ENCODE measurements at regions not wholly inside any gene's neighbourhood (a gene's known extent, or its start where the extent isn't known, plus 50 kb on each side); places are given as distances from the start of the nearest gene placed in this dataset.
A peak's percentile ranks its signal among the peaks of the same experiment; 100 is the strongest.

DNA sequence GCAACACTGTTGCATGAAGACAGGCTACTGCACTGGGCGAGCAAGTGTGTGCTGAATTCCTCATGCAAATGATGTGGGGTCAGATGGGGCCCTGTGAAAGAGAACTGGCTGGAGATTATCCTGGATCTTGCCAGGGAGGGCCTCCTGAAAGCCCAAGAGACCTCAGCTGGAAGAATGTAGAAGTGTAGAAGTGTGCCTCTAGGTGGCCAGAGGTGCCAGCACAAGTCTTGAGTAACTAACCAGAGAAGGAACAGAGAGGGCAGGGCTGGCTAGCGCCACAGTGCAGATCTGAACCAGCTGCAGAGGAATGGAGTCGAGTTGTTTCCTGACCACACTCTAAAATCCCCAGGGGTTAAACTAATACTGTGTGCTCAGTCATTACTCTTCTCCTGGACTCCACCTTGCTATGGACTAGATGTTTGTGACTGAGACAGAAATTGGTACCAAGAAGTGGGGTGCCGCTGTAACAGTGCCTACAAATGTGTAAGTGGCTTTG lies 399.3 kb downstream of the LRATD1 start:
- no peaks in the 10 kb centered on the region for H3K79me2 ChIP-seq (ENCODE audit: control insufficient read depth, low read length)
- H3K9me3 ChIP-seq (ENCODE audit: control insufficient read depth, insufficient read depth, low read length) = no peaks in the 10 kb centered on the region
- peaks cover 24% of the 10 kb centered on the region for H3K4me1 ChIP-seq (ENCODE audit: control insufficient read depth, low read length)
- no peaks in the 10 kb centered on the region for H3K36me3 ChIP-seq (ENCODE audit: control insufficient read depth, low read length)
- H3K27me3 ChIP-seq (ENCODE audit: control insufficient read depth, low read length) = no peaks in the 10 kb centered on the region
- H3F3A ChIP-seq (ENCODE audit: control insufficient read depth, insufficient read depth) = no peaks in the 10 kb centered on the region
- peak overlapping the region; percentile 55 for H3K4me3 ChIP-seq (ENCODE audit: low read length)
- H4K20me1 ChIP-seq (ENCODE audit: control insufficient read depth, insufficient read depth, low read depth, low read length) = no peaks in the 10 kb centered on the region
- H3K4me2 ChIP-seq (ENCODE audit: low read length) = peak overlapping the region; percentile 65
- H3K27ac ChIP-seq (ENCODE audit: low read depth, low read length) = no peak overlapping the region; the same call in 1 of the 2 replicates
- no peaks in the 10 kb centered on the region for H3K9me2 ChIP-seq (replicated peaks; ENCODE audit: control insufficient read depth, low read length)
- no peak for TF ChIP-seq EZH2phosphoT487 (IDR thresholded peaks at IDR 0.05; ENCODE audit: borderline replicate concordance, low read length)
- TF ChIP-seq, protein P1, sequence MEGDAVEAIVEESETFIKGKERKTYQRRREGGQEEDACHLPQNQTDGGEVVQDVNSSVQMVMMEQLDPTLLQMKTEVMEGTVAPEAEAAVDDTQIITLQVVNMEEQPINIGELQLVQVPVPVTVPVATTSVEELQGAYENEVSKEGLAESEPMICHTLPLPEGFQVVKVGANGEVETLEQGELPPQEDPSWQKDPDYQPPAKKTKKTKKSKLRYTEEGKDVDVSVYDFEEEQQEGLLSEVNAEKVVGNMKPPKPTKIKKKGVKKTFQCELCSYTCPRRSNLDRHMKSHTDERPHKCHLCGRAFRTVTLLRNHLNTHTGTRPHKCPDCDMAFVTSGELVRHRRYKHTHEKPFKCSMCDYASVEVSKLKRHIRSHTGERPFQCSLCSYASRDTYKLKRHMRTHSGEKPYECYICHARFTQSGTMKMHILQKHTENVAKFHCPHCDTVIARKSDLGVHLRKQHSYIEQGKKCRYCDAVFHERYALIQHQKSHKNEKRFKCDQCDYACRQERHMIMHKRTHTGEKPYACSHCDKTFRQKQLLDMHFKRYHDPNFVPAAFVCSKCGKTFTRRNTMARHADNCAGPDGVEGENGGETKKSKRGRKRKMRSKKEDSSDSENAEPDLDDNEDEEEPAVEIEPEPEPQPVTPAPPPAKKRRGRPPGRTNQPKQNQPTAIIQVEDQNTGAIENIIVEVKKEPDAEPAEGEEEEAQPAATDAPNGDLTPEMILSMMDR (IDR thresholded peaks at IDR 0.05; ENCODE audit: low read depth, low read length, poor library complexity, severe bottlenecking) = peak; percentile 54

GRCh38 chr2:15034246-15034645 lies 401.7 kb downstream of the LRATD1 start:
- Histone ChIP-seq H3K9me3 (ENCODE audit: control insufficient read depth, insufficient read depth, low read length) (no peaks in the 10 kb centered on the region), H3K27ac (ENCODE audit: low read depth, low read length) (no peak overlapping the region), H3K4me3 (ENCODE audit: low read length) (no peak overlapping the region), H3F3A (ENCODE audit: control insufficient read depth, insufficient read depth) (no peaks in the 10 kb centered on the region), H3K36me3 (ENCODE audit: control insufficient read depth, low read length) (no peaks in the 10 kb centered on the region), H3K4me1 (ENCODE audit: control insufficient read depth, low read length) (peaks cover 24% of the 10 kb centered on the region), H3K9me2 (replicated peaks; ENCODE audit: control insufficient read depth, low read length) (no peaks in the 10 kb centered on the region), H3K4me2 (ENCODE audit: low read length) (no peak overlapping the region), H3K79me2 (ENCODE audit: control insufficient read depth, low read length) (no peaks in the 10 kb centered on the region), H3K27me3 (ENCODE audit: control insufficient read depth, low read length) (no peaks in the 10 kb centered on the region), H4K20me1 (ENCODE audit: control insufficient read depth, insufficient read depth, low read depth, low read length) (no peaks in the 10 kb centered on the region)
- TF ChIP-seq EZH2phosphoT487 (IDR thresholded peaks at IDR 0.05; ENCODE audit: borderline replicate concordance, low read length) = no peak

- no peaks in the 10 kb centered on the region for H3F3A ChIP-seq (ENCODE audit: control insufficient read depth, insufficient read depth)
- H3K9me3 ChIP-seq (ENCODE audit: control insufficient read depth, insufficient read depth, low read length) = no peaks in the 10 kb centered on the region
- H3K4me1 ChIP-seq (ENCODE audit: control insufficient read depth, low read length) = peaks cover 24% of the 10 kb centered on the region
- no peaks in the 10 kb centered on the region for H3K9me2 ChIP-seq (replicated peaks; ENCODE audit: control insufficient read depth, low read length)
- no peaks in the 10 kb centered on the region for H4K20me1 ChIP-seq (ENCODE audit: control insufficient read depth, insufficient read depth, low read depth, low read length)
- no peaks in the 10 kb centered on the region for H3K36me3 ChIP-seq (ENCODE audit: control insufficient read depth, low read length)
- H3K4me2 ChIP-seq (ENCODE audit: low read length) = no peak overlapping the region
- H3K79me2 ChIP-seq (ENCODE audit: control insufficient read depth, low read length) = no peaks in the 10 kb centered on the region
- no peaks in the 10 kb centered on the region for H3K27me3 ChIP-seq (ENCODE audit: control insufficient read depth, low read length)
- TF ChIP-seq, protein P1 (IDR thresholded peaks at IDR 0.05; ENCODE audit: low read depth, low read length, poor library complexity, severe bottlenecking) = no peak
- no peak for TF ChIP-seq EZH2phosphoT487 (IDR thresholded peaks at IDR 0.05; ENCODE audit: borderline replicate concordance, low read length)
- no peak overlapping the region for H3K4me3 ChIP-seq (ENCODE audit: low read length)
- no peak overlapping the region for H3K27ac ChIP-seq (ENCODE audit: low read depth, low read length)
Measured at GRCh38 chr2:15034860-15035259, 402.3 kb downstream of the LRATD1 start.

- no peaks in the 10 kb centered on the region for H4K20me1 ChIP-seq (ENCODE audit: control insufficient read depth, insufficient read depth, low read depth, low read length)
- 0 out of 2 replicates have a peak, but pooled peaks cover under 1% of the 10 kb centered on the region for H3K4me1 ChIP-seq (ENCODE audit: control insufficient read depth, low read length)
- no peak overlapping the region for H3K27ac ChIP-seq (ENCODE audit: low read depth, low read length)
- no peaks in the 10 kb centered on the region; the same call in 1 of the 2 replicates for H3K27me3 ChIP-seq (ENCODE audit: control insufficient read depth, low read length)
- H3K4me3 ChIP-seq (ENCODE audit: low read length) = no peak overlapping the region
- H3K9me2 ChIP-seq (replicated peaks; ENCODE audit: control insufficient read depth, low read length) = no peaks in the 10 kb centered on the region
- no peaks in the 10 kb centered on the region for H3K79me2 ChIP-seq (ENCODE audit: control insufficient read depth, low read length)
- H3F3A ChIP-seq (ENCODE audit: control insufficient read depth, insufficient read depth) = no peaks in the 10 kb centered on the region
- no peak overlapping the region for H3K4me2 ChIP-seq (ENCODE audit: low read length)
- no peaks in the 10 kb centered on the region for H3K36me3 ChIP-seq (ENCODE audit: control insufficient read depth, low read length)
- no peaks in the 10 kb centered on the region for H3K9me3 ChIP-seq (ENCODE audit: control insufficient read depth, insufficient read depth, low read length)
- no peak for TF ChIP-seq EZH2phosphoT487 (IDR thresholded peaks at IDR 0.05; ENCODE audit: borderline replicate concordance, low read length)
- TF ChIP-seq, protein P1 (IDR thresholded peaks at IDR 0.05; ENCODE audit: low read depth, low read length, poor library complexity, severe bottlenecking) = no peak
Measured at GRCh38 chr2:15038366-15039364, 406.1 kb downstream of the LRATD1 start.

All from DOHH2 (cell line).